HG02623 (cell line): ENCODE measurements at regions not wholly inside any gene's neighbourhood (a gene's known extent, or its start where the extent isn't known, plus 50 kb on each side); places are given as distances from the start of the nearest gene placed in this dataset.

Experiments used
- ATAC-seq: cut with Tn5 transposase; IDR thresholded peaks from one replicate; pipeline ENCODE4 v1.9.1; 2021; ENCODE audit warnings: moderate library complexity; ENCODE audit not compliant: unreplicated experiment

- no peak for ATAC-seq
These were observed 126.2 kb upstream of the ARID1B start for GRCh38 chr6:156650896-156651390.

DNA sequence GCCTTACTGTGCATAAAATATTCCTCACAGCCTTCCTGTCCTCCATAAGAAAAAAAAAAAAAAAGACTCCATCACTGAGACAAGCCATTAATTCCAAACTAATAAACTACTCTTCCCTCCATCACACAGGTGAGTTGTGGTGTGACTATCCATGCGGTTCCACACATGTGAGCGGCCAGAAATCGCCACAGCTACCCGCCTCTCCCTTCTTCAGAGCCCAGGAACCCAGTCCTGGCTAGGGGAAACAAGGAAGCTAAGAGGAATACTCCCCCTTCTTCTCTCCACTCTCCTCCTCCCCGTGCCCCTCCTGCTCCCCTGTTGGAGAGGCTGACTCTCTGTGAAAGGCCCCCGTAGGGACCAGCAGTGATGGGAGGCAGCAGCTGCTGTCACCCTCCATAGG lies 128.6 kb upstream of the ARID1B start:
- no peak for ATAC-seq

DNA sequence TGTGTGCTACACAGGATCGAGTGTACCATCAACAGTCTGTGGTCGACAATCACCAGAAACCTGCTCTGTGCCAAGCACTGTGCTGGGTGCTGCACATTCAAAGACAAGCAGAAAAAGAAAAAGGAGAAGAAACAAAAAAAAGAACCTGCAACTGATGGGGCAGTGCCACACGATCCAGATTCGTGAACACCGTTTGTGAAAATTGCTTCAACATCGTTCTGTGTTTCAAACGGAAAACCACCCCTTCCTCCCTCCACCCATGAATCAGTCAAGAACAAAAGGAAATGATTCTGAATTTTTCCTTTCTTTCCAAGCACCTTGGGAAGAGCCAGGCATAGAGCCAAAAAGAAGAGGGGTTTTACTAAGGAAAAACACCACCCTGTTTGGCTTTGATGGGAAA lies 129.2 kb upstream of the ARID1B start:
- ATAC-seq = no peak

GRCh38 chr6:156647140-156647784 lies 129.9 kb upstream of the ARID1B start:
- no peak for ATAC-seq

DNA sequence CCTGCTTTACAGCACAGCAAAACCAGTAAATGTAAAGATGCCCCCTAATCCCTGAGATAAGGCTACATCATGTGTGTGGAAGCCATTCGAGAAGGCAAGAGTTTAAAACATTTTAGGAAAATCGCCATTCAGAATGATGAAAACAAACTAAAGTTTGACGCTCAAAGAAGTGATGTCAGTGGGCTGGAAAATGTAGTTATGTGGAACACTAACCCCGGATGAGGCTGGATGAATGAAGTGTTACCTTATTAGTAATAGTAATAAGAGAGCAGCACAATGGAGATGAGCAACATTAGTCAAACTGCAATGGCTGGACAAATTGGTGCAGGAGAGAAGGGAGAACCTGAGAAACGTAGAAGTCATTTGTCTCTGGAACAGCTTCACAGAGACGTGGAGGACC lies 130.7 kb upstream of the ARID1B start:
- ATAC-seq = no peak

GRCh38 chr6:156645097-156645496 lies 132.1 kb upstream of the ARID1B start:
- no peak for ATAC-seq

DNA sequence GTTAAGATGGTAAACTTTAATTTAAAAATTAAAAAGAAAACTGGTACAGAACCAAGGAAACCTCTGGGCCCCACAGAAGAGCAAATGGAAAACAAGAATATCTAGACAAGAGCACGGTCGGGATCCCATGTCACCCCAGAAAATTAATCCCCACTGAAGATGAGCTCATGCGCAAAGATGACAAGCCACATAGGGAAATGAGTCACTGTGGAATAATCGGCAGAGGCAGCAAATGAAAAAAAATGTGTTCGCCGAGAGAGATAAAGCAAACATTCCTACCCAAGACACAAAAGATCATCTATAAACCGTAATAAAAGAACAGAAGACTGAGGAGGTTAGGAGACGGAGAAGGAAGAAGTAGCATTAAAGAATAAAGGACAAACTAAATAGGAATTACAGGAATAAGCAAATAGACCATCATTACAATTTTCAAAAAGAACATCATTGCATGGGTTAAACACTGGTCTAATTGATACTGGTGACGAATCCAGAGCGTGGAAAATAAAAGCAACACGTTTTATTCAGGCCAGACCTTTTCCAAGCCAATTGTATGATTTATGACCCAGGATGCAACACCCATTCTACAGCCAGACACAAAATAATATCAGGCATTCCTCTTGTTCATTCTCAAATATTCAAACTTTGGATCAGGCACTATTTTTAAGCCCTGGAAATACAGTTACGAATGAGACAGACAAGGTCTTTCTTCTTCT lies 138.0 kb upstream of the ARID1B start:
- no peak for ATAC-seq

DNA sequence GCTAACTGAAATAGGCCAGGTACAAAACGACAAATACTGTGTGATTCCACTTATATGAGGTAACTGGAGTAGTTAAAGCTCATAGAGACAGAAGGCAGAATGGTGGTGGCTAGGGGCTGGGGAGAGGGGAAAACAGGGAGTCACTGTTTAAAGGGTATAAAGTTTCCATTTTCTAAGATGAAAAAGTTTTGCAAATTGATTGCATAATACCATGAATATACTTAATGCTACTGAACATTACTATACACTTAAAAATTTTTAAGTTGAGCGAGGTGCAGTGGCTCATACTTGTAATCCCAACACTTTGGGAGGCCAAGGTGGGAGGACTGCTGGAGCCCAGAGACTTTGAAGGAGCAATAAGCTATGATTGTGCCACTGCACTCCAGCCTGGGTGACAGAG lies 138.6 kb upstream of the ARID1B start:
- ATAC-seq = no peak

- ATAC-seq = no peak
These were observed 142.2 kb upstream of the ARID1B start for GRCh38 chr6:156634951-156635371.

- no peak for ATAC-seq
These were observed 143.1 kb upstream of the ARID1B start for GRCh38 chr6:156634048-156634447.

DNA sequence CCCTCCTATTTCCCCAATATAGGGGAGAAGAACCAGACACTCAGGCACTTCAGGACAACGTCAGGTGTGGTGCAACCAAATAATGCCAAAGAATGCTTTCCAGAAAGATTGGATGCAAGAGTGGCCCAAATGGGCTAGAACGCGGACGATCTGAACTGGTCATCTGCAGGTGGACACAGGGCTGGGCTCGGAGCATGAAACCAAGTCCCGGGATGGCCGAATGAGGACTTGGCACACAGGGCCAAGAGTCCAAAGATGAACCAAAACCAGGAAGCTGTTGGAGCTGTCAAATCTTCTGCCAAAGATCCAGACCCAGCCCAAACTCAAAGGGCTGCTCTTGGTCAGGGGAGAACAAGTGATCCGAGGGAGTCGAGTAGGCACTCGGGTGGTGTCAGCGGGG lies 143.9 kb upstream of the ARID1B start:
- ATAC-seq = no peak

- ATAC-seq = no peak
These were observed 146.4 kb upstream of the ARID1B start for GRCh38 chr6:156630613-156631302.

GRCh38 chr6:156628805-156629204 lies 148.4 kb upstream of the ARID1B start:
- no peak for ATAC-seq

DNA sequence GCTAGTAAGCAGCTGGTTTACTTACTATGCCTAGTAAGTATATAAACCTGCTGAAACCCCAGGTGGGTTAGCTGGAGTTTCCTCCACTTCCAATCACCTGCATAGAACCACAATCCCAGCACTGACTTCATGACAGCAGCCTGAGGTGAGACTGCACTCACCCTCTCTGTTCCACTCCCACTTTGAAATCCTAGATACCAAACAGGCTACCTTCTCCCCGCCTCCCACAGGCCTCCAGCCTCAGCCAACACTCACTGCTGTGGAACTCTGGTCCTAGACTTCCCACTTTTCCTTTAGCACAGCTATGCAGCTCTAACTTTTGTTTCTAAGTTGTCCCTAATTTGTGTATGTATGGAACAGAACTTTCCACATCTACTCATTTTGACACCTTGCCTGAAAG lies 149.7 kb upstream of the ARID1B start:
- no peak for ATAC-seq

DNA sequence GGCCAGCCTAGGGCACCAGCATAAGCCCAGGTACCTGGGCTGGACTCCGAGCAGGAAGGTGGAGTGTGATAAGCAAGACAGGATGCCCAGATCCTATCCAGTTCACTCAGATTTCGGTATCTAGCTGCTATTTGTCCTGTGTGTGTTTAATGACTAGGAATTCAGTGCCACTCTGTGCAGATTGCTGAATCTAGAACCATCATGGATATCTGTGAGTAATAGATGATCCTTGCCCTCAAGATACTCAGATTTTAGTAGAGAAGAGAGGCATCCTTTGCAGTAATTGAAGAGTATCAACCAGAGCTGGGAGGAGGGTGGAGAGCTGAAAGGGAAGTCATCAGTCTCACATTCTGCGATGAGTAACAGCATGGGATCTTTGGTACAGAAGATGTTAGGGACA lies 155.0 kb upstream of the ARID1B start:
- ATAC-seq = no peak

DNA sequence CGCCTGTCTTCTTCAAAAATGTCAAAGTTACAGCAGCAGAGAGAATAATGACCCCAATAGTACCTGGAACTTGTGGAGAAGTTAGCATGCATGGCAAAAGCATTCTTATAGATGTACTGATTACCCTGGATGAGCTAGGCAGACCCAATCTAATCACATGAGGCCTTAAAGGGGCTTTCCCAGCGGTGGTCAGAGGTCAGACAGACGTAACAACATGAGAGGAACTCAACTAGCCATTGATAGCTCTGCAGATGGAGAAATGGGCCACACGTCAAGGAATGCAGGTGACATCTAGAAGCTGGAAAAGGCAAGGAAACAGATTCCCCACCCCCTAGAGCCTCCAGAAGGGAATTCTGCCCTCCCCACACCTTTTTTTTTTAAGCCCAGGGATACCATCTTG lies 156.8 kb upstream of the ARID1B start:
- no peak for ATAC-seq

DNA sequence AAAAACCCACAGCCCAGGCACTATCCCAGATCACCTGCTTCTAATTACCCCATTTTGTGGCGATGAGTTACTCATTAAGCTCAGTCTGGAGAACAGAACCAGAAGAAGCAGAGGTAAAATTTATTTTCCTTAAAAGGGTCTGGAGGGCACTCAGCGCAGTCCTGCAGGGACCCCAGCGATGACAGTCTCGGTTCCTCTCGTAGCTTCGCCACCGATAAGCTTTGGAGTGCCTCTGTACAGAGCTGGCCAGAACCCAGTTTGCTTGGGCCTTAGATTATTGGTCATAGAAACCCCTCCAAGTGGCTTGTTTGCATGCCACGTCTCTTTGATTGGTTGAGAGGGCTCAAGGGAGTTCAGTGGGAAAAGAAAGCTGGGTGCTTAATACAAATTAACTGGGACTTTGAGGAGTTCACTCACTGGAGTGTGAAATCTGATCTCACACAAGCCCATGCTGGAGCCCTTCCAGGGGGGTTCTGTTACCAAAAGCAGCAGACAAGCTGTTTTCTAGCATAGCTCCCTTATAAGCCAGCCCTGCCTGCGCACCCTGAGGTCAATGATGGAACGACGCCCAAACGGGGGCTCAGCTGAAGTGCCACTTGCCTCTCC lies 158.5 kb upstream of the ARID1B start:
- no peak for ATAC-seq

DNA sequence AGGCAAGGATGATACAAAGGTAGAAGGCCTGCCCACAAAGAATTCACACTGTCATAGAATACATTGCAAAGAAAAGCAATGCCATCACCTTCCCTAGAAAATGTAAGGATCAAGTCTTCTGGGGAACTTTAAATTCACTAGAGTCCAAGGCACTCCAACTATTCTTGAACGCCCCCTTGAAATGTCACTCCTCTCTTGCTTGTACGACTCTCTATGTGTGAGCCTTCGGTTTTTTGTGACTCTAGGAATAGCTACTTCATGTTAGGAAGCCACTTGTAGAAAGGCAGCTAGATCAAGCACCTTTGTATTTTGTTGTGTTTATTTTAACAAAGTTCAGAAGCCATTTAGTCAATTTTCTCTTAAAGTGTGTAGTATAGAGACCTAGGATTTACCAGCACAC lies 159.2 kb upstream of the ARID1B start:
- ATAC-seq = no peak

DNA sequence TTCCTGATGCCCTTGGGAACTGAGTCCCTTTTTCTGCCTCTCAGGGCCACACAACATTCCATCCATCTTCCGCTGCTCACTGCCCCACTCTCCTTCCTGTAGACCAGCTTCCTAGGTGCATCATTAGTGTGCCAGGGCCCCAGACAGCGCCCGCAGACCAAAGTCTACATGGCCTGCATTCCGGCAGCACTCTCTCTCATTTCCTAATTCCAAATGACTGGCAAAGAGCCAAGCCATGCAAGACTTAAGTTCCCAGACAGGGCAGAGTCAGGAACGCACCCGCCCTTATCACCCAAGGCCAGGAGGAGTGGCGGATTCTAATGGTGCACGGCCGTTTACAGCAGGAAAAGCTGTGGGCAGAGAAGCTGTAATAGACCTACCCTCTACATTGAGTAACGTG lies 159.8 kb upstream of the ARID1B start:
- ATAC-seq = no peak

GRCh38 chr6:156616495-156616894 lies 160.7 kb upstream of the ARID1B start:
- ATAC-seq = no peak

- ATAC-seq = no peak
These were observed 163.2 kb upstream of the ARID1B start for GRCh38 chr6:156613996-156614395.

GRCh38 chr6:156612361-156612760 lies 164.8 kb upstream of the ARID1B start:
- no peak for ATAC-seq
